Ascending aorta (tissue), 2 donors: ENCODE measurements at regions not wholly inside any gene's neighbourhood (a gene's known extent, or its start where the extent isn't known, plus 50 kb on each side); places are given as distances from the start of the nearest gene placed in this dataset.

Experiments used
- DNase-seq, 2 donors: peaks; one replicate each; pipeline ENCODE4 v3.0.0-alpha.2; 2019; ENCODE audit warnings: low spot score in 2 of 2
- H3K27ac ChIP-seq, 2 donors: fragments of 200-600 bp; sonication (generic); one replicate each; pipeline ENCODE4 v1.5.1; 2016 to 2017; ENCODE audit warnings: mild to moderate bottlenecking in 1 of 2
- H3K27me3 ChIP-seq: fragments of 200-600 bp; sonication (generic); one replicate; pipeline ENCODE4 v1.5.1; 2017
- H3K36me3 ChIP-seq, 2 donors: fragments of 200-600 bp; sonication (generic); one replicate each; pipeline ENCODE4 v1.5.1; 2016
- H3K4me1 ChIP-seq, 2 donors: fragments of 200-600 bp; sonication (generic); one replicate each; pipeline ENCODE4 v1.5.1; 2016 to 2017; ENCODE audit warnings: mild to moderate bottlenecking in 1 of 2
- H3K4me3 ChIP-seq, 2 donors: fragments of 200-600 bp; sonication (generic); one replicate each; pipeline ENCODE4 v1.5.1; 2016 to 2017; ENCODE audit warnings: mild to moderate bottlenecking in 1 of 2
- H3K9me3 ChIP-seq, 2 donors: fragments of 200-600 bp; sonication (generic); one replicate each; pipeline ENCODE4 v1.5.1; 2016
- intact Hi-C: fragments of 100-400 bp; cut with DNase I; formaldehyde crosslinking; loops from one replicate; pipeline ENCODE4 v1.15.1; 2023
- TF ChIP-seq, protein P1 (sequence below), 3 experiments: fragments of 200-600 bp in 2 of 3; fragments of 450-650 bp in 1 of 3; sonication (generic) in 2 of 3; IDR thresholded peaks; one replicate each; pipeline ENCODE4 v1.5.1; 2016 to 2019; ENCODE audit warnings: antibody characterized with exemption in 3 of 3, mild to moderate bottlenecking in 1 of 3, moderate library complexity in 1 of 3

DNA sequence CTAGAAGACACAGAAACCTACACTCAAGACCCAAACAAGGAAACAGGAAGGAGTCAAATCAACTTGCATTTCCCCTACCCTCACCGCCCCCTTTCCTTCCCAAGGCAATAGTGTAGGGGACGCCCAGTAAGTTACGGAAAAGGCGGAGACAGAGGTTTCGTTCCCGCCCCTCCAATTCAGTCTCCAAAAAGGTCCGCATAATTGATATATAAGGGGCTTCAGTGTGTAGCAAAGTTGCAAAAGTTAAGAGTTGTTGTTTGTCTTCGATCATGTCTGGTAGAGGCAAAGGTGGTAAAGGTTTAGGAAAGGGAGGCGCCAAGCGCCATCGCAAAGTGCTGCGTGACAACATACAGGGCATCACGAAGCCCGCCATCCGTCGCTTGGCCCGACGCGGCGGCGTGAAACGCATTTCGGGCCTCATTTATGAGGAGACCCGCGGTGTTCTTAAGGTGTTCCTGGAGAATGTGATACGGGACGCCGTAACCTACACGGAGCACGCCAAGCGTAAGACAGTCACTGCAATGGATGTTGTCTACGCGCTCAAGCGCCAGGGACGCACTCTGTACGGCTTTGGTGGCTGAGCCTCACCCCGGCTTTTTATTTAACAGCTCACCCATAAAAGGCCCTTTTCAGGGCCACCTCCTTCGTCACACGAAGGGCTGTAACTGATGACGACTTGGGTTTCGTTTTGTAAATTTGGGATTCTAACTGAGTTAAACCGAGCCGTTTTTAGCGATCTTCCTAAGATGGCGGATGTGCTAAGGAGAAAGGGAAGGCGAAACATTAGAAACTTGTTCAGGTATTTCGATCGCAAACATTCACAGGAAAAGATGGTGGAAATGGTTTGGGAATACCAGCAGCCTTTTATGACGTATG is 124.6 kb upstream of the BTN3A2 start:
- Histone ChIP-seq H3K9me3 (no peaks in the 10 kb centered on the region), H3K4me1 (no peaks in the 10 kb centered on the region), H3K27me3 (no peaks in the 10 kb centered on the region), H3K4me3 (peak overlapping the region; percentile 70 to 72), H3K27ac (peak overlapping the region; percentile 91 to 93), H3K36me3 (no peaks in the 10 kb centered on the region)
- TF ChIP-seq, protein P1, sequence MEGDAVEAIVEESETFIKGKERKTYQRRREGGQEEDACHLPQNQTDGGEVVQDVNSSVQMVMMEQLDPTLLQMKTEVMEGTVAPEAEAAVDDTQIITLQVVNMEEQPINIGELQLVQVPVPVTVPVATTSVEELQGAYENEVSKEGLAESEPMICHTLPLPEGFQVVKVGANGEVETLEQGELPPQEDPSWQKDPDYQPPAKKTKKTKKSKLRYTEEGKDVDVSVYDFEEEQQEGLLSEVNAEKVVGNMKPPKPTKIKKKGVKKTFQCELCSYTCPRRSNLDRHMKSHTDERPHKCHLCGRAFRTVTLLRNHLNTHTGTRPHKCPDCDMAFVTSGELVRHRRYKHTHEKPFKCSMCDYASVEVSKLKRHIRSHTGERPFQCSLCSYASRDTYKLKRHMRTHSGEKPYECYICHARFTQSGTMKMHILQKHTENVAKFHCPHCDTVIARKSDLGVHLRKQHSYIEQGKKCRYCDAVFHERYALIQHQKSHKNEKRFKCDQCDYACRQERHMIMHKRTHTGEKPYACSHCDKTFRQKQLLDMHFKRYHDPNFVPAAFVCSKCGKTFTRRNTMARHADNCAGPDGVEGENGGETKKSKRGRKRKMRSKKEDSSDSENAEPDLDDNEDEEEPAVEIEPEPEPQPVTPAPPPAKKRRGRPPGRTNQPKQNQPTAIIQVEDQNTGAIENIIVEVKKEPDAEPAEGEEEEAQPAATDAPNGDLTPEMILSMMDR (IDR thresholded peaks at IDR 0.05): no peak
- intact Hi-C loops: loop anchor here (2.0 kb wide), 1 partner anchor 16 kb away; a partner anchor contains a TSS
- no peak for DNase-seq

- Histone ChIP-seq H3K27me3 (no peaks in the 10 kb centered on the region), H3K27ac (peak overlapping the region; percentile 91 to 93), H3K4me3 (peak overlapping the region; percentile 70 to 72), H3K4me1 (no peaks in the 10 kb centered on the region), H3K36me3 (no peaks in the 10 kb centered on the region), H3K9me3 (no peaks in the 10 kb centered on the region)
- intact Hi-C loops: loop anchor here (2.0 kb wide), 1 partner anchor 16 kb away; a partner anchor contains a TSS
- DNase-seq: no peak
- TF ChIP-seq, protein P1 (IDR thresholded peaks at IDR 0.05): no peak
These were observed 123.7 kb upstream of the BTN3A2 start for GRCh38 chr6:26241033-26241895.

GRCh38 chr6:26243132-26243531 is 121.9 kb upstream of the BTN3A2 start:
- intact Hi-C loops: no loop called here
- TF ChIP-seq, protein P1 (IDR thresholded peaks at IDR 0.05): no peak
- Histone ChIP-seq H3K9me3 (no peaks in the 10 kb centered on the region), H3K27me3 (no peaks in the 10 kb centered on the region), H3K36me3 (no peaks in the 10 kb centered on the region), H3K4me1 (no peaks in the 10 kb centered on the region), H3K4me3 (no peak overlapping the region), H3K27ac (no peak overlapping the region)
- DNase-seq: no peak

DNA sequence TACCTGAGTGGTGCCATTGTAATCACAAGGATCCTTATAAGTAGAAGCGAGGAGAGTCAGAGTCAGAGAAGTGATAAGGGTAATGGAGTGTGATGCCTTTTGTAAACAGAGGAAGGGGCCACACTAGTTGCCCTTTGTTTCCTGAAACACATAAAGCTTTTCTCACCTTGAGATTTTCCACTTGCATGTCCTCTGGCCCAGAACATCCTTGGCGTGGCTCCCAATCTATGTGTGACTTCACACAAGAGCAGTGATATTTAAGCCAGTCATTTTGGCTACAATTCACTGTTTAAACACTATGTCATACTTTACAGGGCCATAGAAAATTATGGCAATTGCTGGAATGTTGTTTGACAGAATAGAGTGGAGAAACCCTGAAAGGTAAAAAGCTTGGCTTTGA is 121.2 kb upstream of the BTN3A2 start:
- Histone ChIP-seq H3K36me3 (no peaks in the 10 kb centered on the region), H3K4me3 (no peak overlapping the region), H3K4me1 (no peaks in the 10 kb centered on the region), H3K27ac (no peak overlapping the region), H3K9me3 (no peaks in the 10 kb centered on the region), H3K27me3 (no peaks in the 10 kb centered on the region)
- DNase-seq: no peak
- TF ChIP-seq, protein P1 (IDR thresholded peaks at IDR 0.05): no peak
- intact Hi-C loops: no loop called here

GRCh38 chr6:26246058-26246457 is 118.9 kb upstream of the BTN3A2 start:
- TF ChIP-seq, protein P1 (IDR thresholded peaks at IDR 0.05): no peak
- Histone ChIP-seq H3K36me3 (no peaks in the 10 kb centered on the region), H3K27me3 (no peaks in the 10 kb centered on the region), H3K4me3 (no peak overlapping the region), H3K4me1 (peaks cover 0 to 10% of the 10 kb centered on the region in 2 donors), H3K9me3 (no peaks in the 10 kb centered on the region), H3K27ac (no peak overlapping the region)
- intact Hi-C loops: no loop called here
- no peak for DNase-seq
